ENCODE measurements at regions not wholly inside any gene's neighbourhood (a gene's known extent, or its start where the extent isn't known, plus 50 kb on each side); places are given as distances from the start of the nearest gene placed in this dataset.

DNA sequence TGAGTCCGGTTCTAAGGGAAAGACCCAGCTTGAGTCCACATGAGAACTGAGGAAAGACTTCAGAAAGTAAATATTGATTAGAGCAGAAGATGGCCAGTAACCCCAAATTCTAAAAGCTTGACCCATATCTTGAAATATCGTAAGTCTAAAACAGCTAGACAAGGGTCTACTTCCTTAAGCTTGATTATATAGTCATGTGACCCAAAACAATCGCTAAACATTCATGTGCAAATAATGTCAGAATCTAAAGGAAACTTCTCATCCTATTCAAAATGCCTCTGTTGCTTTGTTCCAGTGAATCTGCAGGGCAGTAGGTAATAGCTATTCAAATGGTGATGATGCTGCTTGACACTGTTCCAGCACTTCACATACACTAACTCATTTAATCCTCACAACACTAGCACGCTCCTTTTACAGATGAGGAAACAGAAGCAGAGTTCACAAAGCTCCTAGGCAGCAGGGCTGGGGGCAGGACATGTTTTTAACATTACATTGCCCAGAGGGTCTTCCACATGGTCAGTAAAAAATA is 52.6 kb downstream of the TCF20 start:
- Mint-ChIP-seq H3K9me3 (no peaks in the 10 kb centered on the region), H3K36me3 (ENCODE audit: low read depth) (peaks cover 46% of the 10 kb centered on the region), H3K27ac (peak overlapping the region; percentile 94), H3K4me1 (peaks cover 47% of the 10 kb centered on the region), H3K4me3 (peak overlapping the region; percentile 72), H3K27me3 (no peaks in the 10 kb centered on the region)
- ATAC-seq (replicated peaks): peak; percentile 25

DNA sequence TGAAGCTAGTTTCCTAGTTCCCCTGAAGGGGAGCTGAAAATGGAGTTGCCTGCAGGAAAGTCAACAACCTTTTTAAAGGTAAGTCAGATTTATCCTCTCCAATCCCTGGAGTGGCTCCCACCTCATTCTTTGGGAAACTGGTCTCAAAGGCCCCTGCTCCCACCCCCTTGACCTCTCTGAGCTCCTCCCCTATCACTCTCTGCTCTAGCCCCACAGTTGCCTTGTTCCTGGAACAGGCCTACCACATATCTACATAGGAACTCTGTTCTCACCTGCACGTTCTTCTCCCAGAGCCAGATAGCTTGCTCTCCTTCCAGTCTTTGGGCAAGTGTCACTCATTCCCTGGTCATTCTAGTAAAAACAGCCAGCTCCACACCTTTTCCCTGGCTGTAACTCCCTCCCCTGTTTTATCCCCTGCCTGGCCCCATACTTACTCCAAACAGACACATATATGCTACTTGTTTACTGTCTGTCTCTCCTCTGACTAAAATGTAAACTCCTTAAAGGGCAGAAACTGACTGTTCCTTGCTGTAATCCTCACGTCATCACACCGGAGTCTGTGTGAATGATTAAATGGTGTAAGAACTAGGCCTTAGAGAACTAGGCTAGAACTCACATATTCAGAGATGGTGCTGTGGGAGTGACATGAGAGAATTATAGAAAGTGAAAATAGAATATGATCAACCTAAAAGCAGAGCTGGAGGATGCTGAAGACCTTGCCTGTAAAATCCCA is 53.3 kb downstream of the TCF20 start:
- H3K4me3 Mint-ChIP-seq: peak overlapping the region; percentile 72
- H3K27ac Mint-ChIP-seq: peak overlapping the region; percentile 94
- peaks cover 42% of the 10 kb centered on the region for H3K4me1 Mint-ChIP-seq
- H3K9me3 Mint-ChIP-seq: no peaks in the 10 kb centered on the region
- peak; percentile 96 for ATAC-seq (replicated peaks)
- peaks cover 52% of the 10 kb centered on the region for H3K36me3 Mint-ChIP-seq (ENCODE audit: low read depth)
- no peaks in the 10 kb centered on the region for H3K27me3 Mint-ChIP-seq

DNA sequence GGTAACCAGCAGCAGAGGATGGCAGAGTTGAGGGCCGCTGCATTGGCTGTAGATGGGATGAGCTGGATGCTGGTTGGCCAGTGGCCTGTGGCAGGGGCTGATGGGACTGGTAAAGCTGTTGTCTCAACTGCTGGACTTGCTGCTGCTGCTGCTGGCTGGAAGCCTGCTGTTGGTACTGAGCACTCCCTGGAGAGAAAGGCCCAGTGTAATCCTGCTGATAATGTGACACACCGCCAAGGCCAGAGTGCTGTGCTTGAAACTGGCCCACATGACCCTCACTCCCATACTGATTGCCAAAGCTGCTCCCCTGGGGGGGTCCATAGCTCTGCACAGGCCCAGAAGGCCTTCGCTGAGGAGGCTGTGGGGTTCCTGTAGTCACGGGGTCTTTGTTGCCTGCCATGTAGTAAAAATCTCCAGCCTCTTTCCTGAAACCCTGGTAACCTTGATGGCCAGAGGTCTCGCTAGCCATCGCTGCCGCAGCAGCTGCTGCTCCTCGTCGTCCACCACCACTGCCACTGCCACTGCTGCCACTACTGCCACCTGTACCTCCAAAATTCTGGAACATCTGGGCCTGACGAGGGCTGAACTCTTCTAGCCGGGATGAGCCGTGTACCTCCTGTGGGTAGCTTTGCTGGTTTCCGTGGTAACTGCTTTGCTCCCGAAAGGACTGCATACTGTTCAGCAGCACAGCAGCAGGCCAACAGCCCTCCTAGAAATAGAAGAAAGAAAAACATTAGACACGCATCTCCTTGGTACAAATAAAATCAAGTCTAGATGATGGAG is 55.6 kb downstream of the TCF20 start:
- Mint-ChIP-seq H3K36me3 (ENCODE audit: low read depth) (peaks cover 71% of the 10 kb centered on the region), H3K27me3 (no peaks in the 10 kb centered on the region), H3K4me3 (no peak overlapping the region), H3K9me3 (no peaks in the 10 kb centered on the region), H3K4me1 (peaks cover 41% of the 10 kb centered on the region), H3K27ac (peak overlapping the region; percentile 29)
- no peak for ATAC-seq (replicated peaks)

DNA sequence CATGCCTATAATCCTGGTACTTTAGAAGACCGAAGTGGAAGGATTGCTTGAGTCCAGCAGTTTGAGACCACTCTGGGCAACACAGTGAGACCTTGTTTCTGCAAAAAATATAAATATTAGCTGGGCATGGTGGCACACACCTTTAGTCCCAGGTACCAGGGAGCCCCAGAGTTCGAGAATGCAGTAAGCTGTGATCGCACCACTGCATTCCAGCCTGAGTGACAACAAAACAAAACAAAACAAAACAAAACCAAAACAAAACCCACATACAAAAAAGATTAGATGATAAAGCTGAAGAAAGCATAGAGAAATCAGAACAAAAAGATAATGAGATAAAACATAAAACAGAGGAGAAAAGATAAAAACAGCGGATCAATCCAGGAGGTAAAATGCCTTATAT is 62.1 kb downstream of the TCF20 start:
- peak; percentile 38 for ATAC-seq (replicated peaks)
- Mint-ChIP-seq H3K4me1 (peaks cover 43% of the 10 kb centered on the region), H3K27me3 (no peaks in the 10 kb centered on the region), H3K4me3 (peak overlapping the region; percentile 68), H3K9me3 (no peaks in the 10 kb centered on the region), H3K36me3 (ENCODE audit: low read depth) (peaks cover 88% of the 10 kb centered on the region), H3K27ac (peak overlapping the region; percentile 80)

DNA sequence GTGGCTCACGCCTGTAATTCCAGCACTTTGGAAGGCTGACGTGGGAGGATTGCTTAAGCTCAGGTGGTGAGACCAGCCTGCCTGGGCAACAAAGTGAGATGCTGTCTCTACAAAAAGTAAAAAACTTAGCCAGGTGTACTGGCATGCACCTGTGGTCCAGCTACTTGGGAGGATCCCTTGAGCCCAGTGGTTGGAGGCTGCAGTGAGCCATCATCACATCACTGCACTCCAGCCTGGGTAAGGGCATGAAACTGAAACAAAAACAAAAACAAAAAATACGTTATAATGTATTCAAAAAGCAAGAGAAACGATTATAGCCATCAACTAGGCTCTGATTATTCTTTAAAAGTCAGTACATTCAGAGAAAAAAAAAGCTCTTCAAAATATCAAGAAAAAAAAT is 62.5 kb downstream of the TCF20 start:
- peak; percentile 87 for ATAC-seq (replicated peaks)
- peaks cover 88% of the 10 kb centered on the region for H3K36me3 Mint-ChIP-seq (ENCODE audit: low read depth)
- peak overlapping the region; percentile 68 for H3K4me3 Mint-ChIP-seq
- H3K27ac Mint-ChIP-seq: peak overlapping the region; percentile 80
- H3K4me1 Mint-ChIP-seq: peaks cover 48% of the 10 kb centered on the region
- no peaks in the 10 kb centered on the region for H3K27me3 Mint-ChIP-seq
- no peaks in the 10 kb centered on the region for H3K9me3 Mint-ChIP-seq

DNA sequence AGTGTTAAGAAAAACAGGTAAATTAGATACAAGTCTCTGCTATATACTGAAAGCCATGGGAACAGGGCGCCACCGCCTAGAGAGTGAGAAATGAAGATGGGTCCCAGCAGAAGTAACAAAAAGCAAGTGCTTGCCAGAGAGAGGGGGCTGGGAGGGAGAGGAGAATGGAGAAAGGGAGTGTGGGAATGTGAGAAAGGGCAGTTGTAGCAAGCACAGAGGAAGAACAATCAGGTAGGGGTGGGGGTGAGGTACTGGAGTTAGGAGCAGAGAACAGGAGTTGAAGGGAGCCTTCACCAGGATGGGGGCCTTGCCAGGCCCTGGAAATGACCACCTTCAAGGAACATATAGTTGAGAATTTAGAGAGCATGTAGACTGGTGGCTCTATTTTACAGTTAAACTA is 66.8 kb downstream of the TCF20 start:
- no peaks in the 10 kb centered on the region for H3K9me3 Mint-ChIP-seq
- peaks cover 46% of the 10 kb centered on the region for H3K4me1 Mint-ChIP-seq
- no peak for ATAC-seq (replicated peaks)
- H3K27me3 Mint-ChIP-seq: no peaks in the 10 kb centered on the region
- peaks cover 78% of the 10 kb centered on the region for H3K36me3 Mint-ChIP-seq (ENCODE audit: low read depth)
- H3K27ac Mint-ChIP-seq: peak overlapping the region; percentile 78
- peak overlapping the region; percentile 87 for H3K4me3 Mint-ChIP-seq

DNA sequence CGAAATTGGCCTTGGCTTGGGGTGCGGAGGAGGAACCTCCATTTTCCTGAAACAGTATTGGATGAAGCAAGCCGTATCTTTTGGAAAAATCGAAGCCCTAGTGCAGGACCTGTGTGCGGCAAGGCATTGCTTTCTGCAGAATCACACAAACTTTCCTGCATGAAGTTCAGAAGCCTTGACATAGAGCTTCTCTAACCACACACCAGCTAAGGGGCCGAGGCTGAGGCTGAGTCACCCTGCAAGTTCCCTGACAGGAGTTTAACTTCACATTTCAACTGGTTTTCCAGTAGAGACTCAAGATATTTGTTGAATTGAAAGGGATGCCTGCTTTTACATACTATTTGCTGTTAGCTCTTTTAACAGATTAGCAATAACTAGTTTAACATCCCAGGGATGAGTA is 67.8 kb downstream of the TCF20 start:
- peak; percentile 91 for ATAC-seq (replicated peaks)
- H3K9me3 Mint-ChIP-seq: no peaks in the 10 kb centered on the region
- H3K4me1 Mint-ChIP-seq: peaks cover 41% of the 10 kb centered on the region
- peak overlapping the region; percentile 87 for H3K4me3 Mint-ChIP-seq
- peaks cover 68% of the 10 kb centered on the region for H3K36me3 Mint-ChIP-seq (ENCODE audit: low read depth)
- no peaks in the 10 kb centered on the region for H3K27me3 Mint-ChIP-seq
- peak overlapping the region; percentile 78 for H3K27ac Mint-ChIP-seq

DNA sequence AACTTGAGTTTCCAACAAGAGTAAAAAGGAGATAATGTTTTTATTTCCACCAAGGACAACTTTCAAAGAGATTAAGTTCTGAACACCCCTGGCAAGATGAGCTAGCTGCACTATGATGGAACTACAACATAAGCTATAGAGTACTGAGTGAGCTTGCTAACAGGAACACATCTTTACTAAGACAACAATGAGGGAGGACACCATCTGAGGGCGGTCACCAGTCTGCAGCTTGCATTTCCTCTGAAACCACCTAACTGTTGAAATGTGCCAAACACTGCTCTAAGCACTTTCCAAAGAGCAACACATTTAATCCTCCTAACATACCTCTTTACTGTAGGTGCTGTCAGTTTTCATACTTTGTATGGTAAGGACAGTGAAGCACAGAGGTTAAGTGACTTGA is 68.4 kb downstream of the TCF20 start:
- Mint-ChIP-seq H3K4me1 (peaks cover 41% of the 10 kb centered on the region), H3K36me3 (ENCODE audit: low read depth) (peaks cover 62% of the 10 kb centered on the region), H3K4me3 (peak overlapping the region; percentile 87), H3K9me3 (no peaks in the 10 kb centered on the region), H3K27ac (peak overlapping the region; percentile 78), H3K27me3 (no peaks in the 10 kb centered on the region)
- peak; percentile 85 for ATAC-seq (replicated peaks)

DNA sequence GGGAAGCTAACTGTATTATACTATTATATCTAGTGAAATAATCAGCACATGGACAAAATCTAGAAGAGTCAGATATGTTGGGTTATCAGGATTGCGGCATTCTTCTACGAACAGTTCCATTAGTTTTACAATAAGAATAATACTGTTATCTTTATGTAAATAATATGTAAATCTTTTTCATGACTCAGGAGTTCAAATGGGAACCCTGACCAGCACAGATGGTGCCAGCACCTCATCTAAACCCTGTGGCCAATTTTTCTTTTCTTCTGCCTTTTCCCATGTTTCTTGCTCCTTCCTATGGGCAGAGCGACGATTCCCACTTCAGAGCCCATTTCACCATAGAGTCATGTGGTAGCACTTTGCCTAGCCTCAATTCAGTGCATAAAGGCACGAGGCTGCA is 68.4 kb upstream of the CYP2D6 start:
- peaks cover 44% of the 10 kb centered on the region for H3K36me3 Mint-ChIP-seq (ENCODE audit: low read depth)
- no peaks in the 10 kb centered on the region for H3K27me3 Mint-ChIP-seq
- ATAC-seq (replicated peaks): no peak
- no peak overlapping the region for H3K27ac Mint-ChIP-seq
- no peaks in the 10 kb centered on the region for H3K9me3 Mint-ChIP-seq
- no peak overlapping the region for H3K4me3 Mint-ChIP-seq
- H3K4me1 Mint-ChIP-seq: peaks cover 56% of the 10 kb centered on the region

DNA sequence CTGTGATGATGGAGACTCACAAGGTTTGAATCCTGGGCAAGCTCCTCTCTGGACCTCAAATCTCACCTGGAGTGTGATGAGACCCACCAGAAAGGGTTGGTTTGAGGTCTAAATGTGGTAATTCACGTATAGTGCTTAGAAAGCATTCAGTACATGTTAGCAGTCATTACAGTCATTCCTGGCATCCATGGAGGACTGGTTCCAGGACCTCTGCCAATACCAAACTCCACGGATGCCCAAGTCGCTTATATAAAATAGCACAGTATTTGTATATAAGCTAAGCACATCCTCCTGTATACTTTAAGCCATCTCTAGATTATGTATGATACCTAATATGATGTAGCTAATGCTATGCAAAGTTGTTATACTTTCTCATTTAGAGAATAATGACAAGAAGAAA is 67.6 kb upstream of the CYP2D6 start:
- Mint-ChIP-seq H3K27ac (no peak overlapping the region), H3K4me1 (peaks cover 57% of the 10 kb centered on the region), H3K36me3 (ENCODE audit: low read depth) (peaks cover 36% of the 10 kb centered on the region), H3K9me3 (no peaks in the 10 kb centered on the region), H3K4me3 (no peak overlapping the region), H3K27me3 (no peaks in the 10 kb centered on the region)
- no peak for ATAC-seq (replicated peaks)

DNA sequence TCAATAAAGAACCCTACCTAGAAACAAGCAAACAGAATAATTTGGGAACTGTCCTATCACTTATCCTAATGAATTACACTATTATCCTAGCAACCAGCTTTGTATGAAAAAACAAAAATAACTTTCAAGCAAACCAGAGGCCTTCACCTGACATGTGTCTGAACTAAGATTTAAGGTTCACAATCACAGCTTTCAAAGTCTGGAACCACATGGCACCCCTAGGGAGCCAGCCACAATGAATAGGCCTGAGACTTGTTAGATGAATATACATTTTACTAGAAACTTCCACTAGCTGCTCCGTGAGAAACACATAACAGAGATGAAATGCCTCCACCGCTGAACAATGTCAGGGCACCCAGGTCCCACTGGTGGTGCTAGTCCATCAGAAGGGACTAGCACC is 65.8 kb upstream of the CYP2D6 start:
- Mint-ChIP-seq H3K9me3 (no peaks in the 10 kb centered on the region), H3K27me3 (no peaks in the 10 kb centered on the region), H3K36me3 (ENCODE audit: low read depth) (peaks cover 18% of the 10 kb centered on the region), H3K4me3 (no peak overlapping the region), H3K27ac (peak overlapping the region; percentile 11), H3K4me1 (peaks cover 51% of the 10 kb centered on the region)
- no peak for ATAC-seq (replicated peaks)

DNA sequence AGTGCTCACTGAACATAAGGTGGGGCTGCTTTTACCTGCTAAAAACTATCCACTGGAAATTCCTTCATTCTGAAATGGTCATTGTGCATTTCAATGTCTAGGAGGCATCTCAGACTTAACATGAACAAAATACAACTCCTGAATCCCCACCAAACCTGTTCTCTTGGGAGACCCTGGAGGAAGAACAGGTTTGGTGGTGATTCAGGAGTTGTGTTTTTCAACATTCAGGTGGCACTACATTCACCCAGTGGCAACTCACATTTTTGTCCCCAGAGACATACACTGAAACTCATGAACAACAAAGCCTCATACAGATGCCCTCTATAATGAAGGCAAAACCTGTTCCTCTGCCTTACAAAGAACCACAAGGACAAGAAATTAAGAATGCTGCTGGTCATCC is 64.3 kb upstream of the CYP2D6 start:
- Mint-ChIP-seq H3K4me1 (peaks cover 44% of the 10 kb centered on the region), H3K27me3 (no peaks in the 10 kb centered on the region), H3K36me3 (ENCODE audit: low read depth) (peaks cover 3% of the 10 kb centered on the region), H3K27ac (peak overlapping the region; percentile 81), H3K9me3 (no peaks in the 10 kb centered on the region), H3K4me3 (no peak overlapping the region)
- ATAC-seq (replicated peaks): no peak

DNA sequence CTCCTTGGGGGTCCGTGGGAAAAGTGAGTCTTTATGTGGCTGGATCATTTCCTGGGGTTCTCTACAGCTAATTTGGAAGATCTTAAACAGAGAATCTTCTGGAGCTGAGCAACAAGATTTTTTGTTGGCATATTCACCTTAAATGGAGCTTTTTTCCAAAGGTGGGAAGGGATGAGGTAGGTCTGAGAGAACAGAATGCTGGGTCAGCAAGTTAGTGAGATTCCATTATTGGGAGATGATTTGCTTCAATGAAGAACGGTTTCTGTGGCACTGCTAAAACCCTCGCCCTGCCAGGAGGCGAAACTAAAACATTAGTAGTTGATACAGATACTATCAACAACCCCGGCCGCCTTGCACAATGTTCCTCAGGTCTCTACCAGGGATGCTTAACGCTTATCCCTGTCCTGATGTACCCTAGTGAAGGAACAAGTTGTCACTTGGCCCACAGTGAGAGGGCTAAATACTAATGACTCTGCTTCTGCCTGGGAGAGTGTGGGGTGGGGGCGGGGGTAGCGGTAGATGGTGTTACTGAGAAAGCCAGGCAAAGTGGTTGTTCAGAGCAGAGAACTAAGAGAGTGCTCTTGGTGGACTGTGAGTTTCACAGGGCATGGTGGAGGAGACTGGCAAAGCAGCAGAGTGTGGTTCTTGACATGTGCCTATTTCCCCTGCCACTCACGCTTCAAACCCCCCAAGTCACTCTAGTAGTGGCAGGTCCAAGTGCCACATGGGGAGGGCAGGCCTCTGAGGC is 63.7 kb upstream of the CYP2D6 start:
- no peaks in the 10 kb centered on the region for H3K27me3 Mint-ChIP-seq
- H3K27ac Mint-ChIP-seq: peak overlapping the region; percentile 81
- no peaks in the 10 kb centered on the region for H3K36me3 Mint-ChIP-seq (ENCODE audit: low read depth)
- peak overlapping the region; percentile 58 for H3K4me3 Mint-ChIP-seq
- H3K4me1 Mint-ChIP-seq: peaks cover 44% of the 10 kb centered on the region
- peak; percentile 20 for ATAC-seq (replicated peaks)
- H3K9me3 Mint-ChIP-seq: no peaks in the 10 kb centered on the region

DNA sequence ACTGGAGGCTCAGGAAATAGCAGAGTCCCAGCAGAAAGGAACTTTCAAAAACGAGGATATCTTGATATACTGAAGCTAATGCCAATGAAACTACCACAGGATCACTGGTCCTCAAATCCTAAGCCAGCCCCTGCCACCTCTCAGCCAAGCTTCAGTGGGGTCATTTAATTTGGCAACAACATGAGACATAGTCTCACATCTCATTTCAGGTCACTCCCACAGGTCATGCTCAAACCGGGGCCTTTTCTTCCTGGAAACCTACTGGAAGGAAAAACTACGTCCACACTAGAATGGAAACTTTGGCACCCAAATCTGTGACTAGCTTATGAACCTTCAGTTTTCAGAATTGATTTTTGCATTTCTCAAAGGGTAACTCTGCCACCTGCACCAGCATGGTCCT is 61.9 kb upstream of the CYP2D6 start:
- peak overlapping the region; percentile 81 for H3K27ac Mint-ChIP-seq
- H3K36me3 Mint-ChIP-seq (ENCODE audit: low read depth): peaks cover 16% of the 10 kb centered on the region
- H3K4me3 Mint-ChIP-seq: peak overlapping the region; percentile 58
- H3K9me3 Mint-ChIP-seq: no peaks in the 10 kb centered on the region
- peaks cover 56% of the 10 kb centered on the region for H3K4me1 Mint-ChIP-seq
- no peaks in the 10 kb centered on the region for H3K27me3 Mint-ChIP-seq
- peak; percentile 77 for ATAC-seq (replicated peaks)
